ENCODE measurements at regions not wholly inside any gene's neighbourhood (a gene's known extent, or its start where the extent isn't known, plus 50 kb on each side); places are given as distances from the start of the nearest gene placed in this dataset.

DNA sequence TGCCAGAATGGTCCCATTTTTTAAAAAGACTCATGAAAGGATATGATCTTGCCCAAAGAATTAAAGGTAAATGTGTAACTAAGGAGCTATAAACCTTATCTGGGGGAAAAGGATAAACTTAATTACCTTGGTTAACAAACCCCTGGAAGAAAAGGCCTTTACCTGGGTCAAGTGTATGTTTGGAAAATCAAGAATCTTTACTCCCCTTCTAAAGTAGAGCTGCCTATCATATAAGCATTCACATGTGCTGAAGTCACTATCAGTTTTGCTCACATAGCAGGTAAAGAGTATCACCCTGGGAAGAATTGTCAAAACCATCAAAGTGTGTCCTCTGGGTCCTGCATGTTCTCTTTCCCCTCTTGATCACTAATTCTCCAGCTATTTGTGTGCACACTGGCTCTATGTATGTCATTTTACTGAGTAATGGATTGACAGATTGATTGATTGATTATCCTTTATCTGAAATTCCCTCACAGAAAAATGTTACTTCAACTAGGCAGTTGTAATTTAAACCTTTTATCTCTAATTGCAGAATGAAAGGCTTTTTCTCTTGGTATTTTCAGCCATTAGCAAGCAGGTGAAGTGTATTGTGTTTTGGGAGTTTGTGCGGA is 199.4 kb downstream of the NOL4 start:
- ATAC-seq: no peak
- no peak overlapping the region for H3K4me3 Mint-ChIP-seq
- ChIA-PET CTCF (no interaction called here), POLR2A (no interaction called here)
- peaks cover 2% of the 10 kb centered on the region for H3K9me3 Mint-ChIP-seq
- intact Hi-C loops (cut with micrococcal nuclease): no loop called here
- no peaks in the 10 kb centered on the region for H3K36me3 Mint-ChIP-seq (ENCODE audit: low read depth)
- H3K27ac Mint-ChIP-seq: no peak overlapping the region
- no peaks in the 10 kb centered on the region for H3K4me1 Mint-ChIP-seq (ENCODE audit: low read depth)
- no peak for DNase-seq
- no peaks in the 10 kb centered on the region for H3K27me3 Mint-ChIP-seq
- TF ChIP-seq, protein P1, sequence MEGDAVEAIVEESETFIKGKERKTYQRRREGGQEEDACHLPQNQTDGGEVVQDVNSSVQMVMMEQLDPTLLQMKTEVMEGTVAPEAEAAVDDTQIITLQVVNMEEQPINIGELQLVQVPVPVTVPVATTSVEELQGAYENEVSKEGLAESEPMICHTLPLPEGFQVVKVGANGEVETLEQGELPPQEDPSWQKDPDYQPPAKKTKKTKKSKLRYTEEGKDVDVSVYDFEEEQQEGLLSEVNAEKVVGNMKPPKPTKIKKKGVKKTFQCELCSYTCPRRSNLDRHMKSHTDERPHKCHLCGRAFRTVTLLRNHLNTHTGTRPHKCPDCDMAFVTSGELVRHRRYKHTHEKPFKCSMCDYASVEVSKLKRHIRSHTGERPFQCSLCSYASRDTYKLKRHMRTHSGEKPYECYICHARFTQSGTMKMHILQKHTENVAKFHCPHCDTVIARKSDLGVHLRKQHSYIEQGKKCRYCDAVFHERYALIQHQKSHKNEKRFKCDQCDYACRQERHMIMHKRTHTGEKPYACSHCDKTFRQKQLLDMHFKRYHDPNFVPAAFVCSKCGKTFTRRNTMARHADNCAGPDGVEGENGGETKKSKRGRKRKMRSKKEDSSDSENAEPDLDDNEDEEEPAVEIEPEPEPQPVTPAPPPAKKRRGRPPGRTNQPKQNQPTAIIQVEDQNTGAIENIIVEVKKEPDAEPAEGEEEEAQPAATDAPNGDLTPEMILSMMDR (IDR thresholded peaks at IDR 0.05): no peak

GRCh38 chr18:34023471-34023870 is 201.2 kb downstream of the NOL4 start:
- H3K9me3 Mint-ChIP-seq: peaks cover 2% of the 10 kb centered on the region
- DNase-seq (no peak), ATAC-seq (no peak)
- ChIA-PET POLR2A (no interaction called here), CTCF (no interaction called here)
- H3K4me3 Mint-ChIP-seq: no peak overlapping the region
- TF ChIP-seq, protein P1 (IDR thresholded peaks at IDR 0.05): no peak
- no peaks in the 10 kb centered on the region for H3K27me3 Mint-ChIP-seq
- H3K36me3 Mint-ChIP-seq (ENCODE audit: low read depth): no peaks in the 10 kb centered on the region
- H3K27ac Mint-ChIP-seq: no peak overlapping the region
- intact Hi-C loops (cut with micrococcal nuclease): no loop called here
- H3K4me1 Mint-ChIP-seq (ENCODE audit: low read depth): no peaks in the 10 kb centered on the region

GRCh38 chr18:34018336-34018735 is 206.4 kb downstream of the NOL4 start:
- intact Hi-C loops (cut with micrococcal nuclease): no loop called here
- no peaks in the 10 kb centered on the region for H3K9me3 Mint-ChIP-seq
- no peaks in the 10 kb centered on the region for H3K27me3 Mint-ChIP-seq
- no peak overlapping the region for H3K4me3 Mint-ChIP-seq
- no peaks in the 10 kb centered on the region for H3K4me1 Mint-ChIP-seq (ENCODE audit: low read depth)
- no peaks in the 10 kb centered on the region for H3K36me3 Mint-ChIP-seq (ENCODE audit: low read depth)
- CTCF ChIA-PET: no interaction called here
- TF ChIP-seq, protein P1 (IDR thresholded peaks at IDR 0.05): no peak
- H3K27ac Mint-ChIP-seq: no peak overlapping the region
- POLR2A ChIA-PET: no interaction called here
- DNase-seq (no peak), ATAC-seq (no peak)

GRCh38 chr18:34003687-34004086 is 221.0 kb downstream of the NOL4 start:
- H3K27me3 Mint-ChIP-seq: no peaks in the 10 kb centered on the region
- H3K4me3 Mint-ChIP-seq: no peak overlapping the region
- no peaks in the 10 kb centered on the region for H3K4me1 Mint-ChIP-seq (ENCODE audit: low read depth)
- POLR2A ChIA-PET: no interaction called here
- H3K9me3 Mint-ChIP-seq: peaks cover 1% of the 10 kb centered on the region
- H3K36me3 Mint-ChIP-seq (ENCODE audit: low read depth): no peaks in the 10 kb centered on the region
- intact Hi-C loops (cut with micrococcal nuclease): no loop called here
- CTCF ChIA-PET: no interaction called here
- no peak overlapping the region for H3K27ac Mint-ChIP-seq
- ATAC-seq (no peak), DNase-seq (no peak)
- TF ChIP-seq, protein P1 (IDR thresholded peaks at IDR 0.05): no peak

GRCh38 chr18:34002130-34002529 is 222.6 kb downstream of the NOL4 start:
- no peaks in the 10 kb centered on the region for H3K4me1 Mint-ChIP-seq (ENCODE audit: low read depth)
- ChIA-PET POLR2A (no interaction called here), CTCF (no interaction called here)
- TF ChIP-seq, protein P1 (IDR thresholded peaks at IDR 0.05): no peak
- H3K9me3 Mint-ChIP-seq: peaks cover 3% of the 10 kb centered on the region
- H3K36me3 Mint-ChIP-seq (ENCODE audit: low read depth): no peaks in the 10 kb centered on the region
- no peaks in the 10 kb centered on the region for H3K27me3 Mint-ChIP-seq
- H3K27ac Mint-ChIP-seq: no peak overlapping the region
- intact Hi-C loops (cut with micrococcal nuclease): no loop called here
- no peak for ATAC-seq
- H3K4me3 Mint-ChIP-seq: no peak overlapping the region
- DNase-seq: no peak
